ENCODE measurements at regions not wholly inside any gene's neighbourhood (a gene's known extent, or its start where the extent isn't known, plus 50 kb on each side); places are given as distances from the start of the nearest gene placed in this dataset.
"Not testable (repeated sequence)": the region's sequence is repeated elsewhere in the genome, so short reads cannot be mapped to it uniquely, and the experiment has no call there.

- no peak for DNase-seq (ENCODE audit: low spot score in 2 of 2)
- Histone ChIP-seq H3K36me3 (no peaks in the 10 kb centered on the region), H3K27me3 (no peaks in the 10 kb centered on the region), H3K4me1 (no peaks in the 10 kb centered on the region), H3K27ac (no peak overlapping the region), H3K9me3 (no peaks in the 10 kb centered on the region), H3K4me3 (no peak overlapping the region)
- intact Hi-C loops (cut with DNase I), result no loop called here
- TF ChIP-seq, protein P1, sequence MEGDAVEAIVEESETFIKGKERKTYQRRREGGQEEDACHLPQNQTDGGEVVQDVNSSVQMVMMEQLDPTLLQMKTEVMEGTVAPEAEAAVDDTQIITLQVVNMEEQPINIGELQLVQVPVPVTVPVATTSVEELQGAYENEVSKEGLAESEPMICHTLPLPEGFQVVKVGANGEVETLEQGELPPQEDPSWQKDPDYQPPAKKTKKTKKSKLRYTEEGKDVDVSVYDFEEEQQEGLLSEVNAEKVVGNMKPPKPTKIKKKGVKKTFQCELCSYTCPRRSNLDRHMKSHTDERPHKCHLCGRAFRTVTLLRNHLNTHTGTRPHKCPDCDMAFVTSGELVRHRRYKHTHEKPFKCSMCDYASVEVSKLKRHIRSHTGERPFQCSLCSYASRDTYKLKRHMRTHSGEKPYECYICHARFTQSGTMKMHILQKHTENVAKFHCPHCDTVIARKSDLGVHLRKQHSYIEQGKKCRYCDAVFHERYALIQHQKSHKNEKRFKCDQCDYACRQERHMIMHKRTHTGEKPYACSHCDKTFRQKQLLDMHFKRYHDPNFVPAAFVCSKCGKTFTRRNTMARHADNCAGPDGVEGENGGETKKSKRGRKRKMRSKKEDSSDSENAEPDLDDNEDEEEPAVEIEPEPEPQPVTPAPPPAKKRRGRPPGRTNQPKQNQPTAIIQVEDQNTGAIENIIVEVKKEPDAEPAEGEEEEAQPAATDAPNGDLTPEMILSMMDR (IDR thresholded peaks at IDR 0.05), result no peak
Measured at GRCh38 chr11:128151780-128152179, 435.6 kb downstream of the ETS1 start.

GRCh38 chr11:128151338-128151737 lies 436.0 kb downstream of the ETS1 start:
- Histone ChIP-seq H3K4me3 (no peak overlapping the region), H3K27me3 (no peaks in the 10 kb centered on the region), H3K4me1 (no peaks in the 10 kb centered on the region), H3K36me3 (no peaks in the 10 kb centered on the region), H3K9me3 (no peaks in the 10 kb centered on the region), H3K27ac (no peak overlapping the region)
- intact Hi-C loops (cut with DNase I), result no loop called here
- TF ChIP-seq, protein P1 (IDR thresholded peaks at IDR 0.05), result no peak
- no peak for DNase-seq (ENCODE audit: low spot score in 2 of 2)

DNA sequence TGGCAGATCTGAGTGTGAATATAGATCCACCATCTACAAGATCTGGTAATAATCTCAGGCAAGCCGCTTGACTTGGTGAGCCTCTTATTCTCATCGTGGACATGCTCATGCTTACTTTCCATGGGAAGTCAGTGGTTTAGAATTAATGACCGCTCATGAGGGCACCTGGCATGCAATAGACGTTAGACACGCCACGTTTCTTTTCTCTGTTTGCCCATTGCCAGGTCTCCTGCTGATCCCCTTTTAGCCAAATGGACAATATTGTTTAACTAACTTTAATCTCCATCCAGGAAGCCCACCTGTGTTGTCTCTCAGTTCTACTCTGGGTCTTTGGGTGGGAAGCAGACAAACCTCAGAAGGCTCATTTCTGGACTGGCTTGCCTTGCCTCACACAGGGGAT lies 439.1 kb downstream of the ETS1 start:
- TF ChIP-seq, protein P1 (IDR thresholded peaks at IDR 0.05), result no peak
- no peaks in the 10 kb centered on the region for H3K36me3 ChIP-seq

DNA sequence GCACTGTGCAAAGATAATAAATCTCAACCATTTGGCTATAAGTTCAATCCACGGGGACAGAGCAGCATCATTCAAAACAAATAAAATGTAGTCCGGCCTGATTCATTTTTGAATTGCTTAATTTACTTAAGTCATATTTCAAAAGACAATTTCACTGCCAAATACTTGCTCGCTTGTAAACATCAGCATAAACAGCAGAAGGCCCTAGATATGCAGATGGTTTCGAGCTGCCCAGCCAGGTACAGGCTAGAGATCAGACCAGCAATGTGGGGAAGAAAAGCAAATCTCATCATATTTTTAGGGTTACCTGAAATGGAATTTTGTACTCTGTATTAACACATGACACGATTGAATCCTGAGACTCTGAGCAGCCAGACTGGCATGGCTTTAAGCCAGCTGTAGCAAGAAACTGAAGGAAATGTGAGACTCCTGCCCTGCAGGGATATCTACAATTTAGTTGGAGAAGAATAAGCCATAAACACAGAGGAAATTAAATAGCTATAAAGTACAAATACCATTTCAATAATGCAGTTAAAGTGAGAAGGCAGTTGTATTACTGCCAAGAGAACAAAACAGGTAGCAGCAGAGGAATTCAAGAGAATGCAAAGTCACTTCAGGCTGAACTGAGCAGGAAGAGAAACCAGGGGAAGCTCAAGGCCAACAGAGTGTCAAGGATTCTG lies 440.3 kb downstream of the ETS1 start:
- no peak overlapping the region for H3K4me3 ChIP-seq
- TF ChIP-seq, protein P1 (IDR thresholded peaks at IDR 0.05), result no peak
- intact Hi-C loops (cut with DNase I), result no loop called here
- no peak overlapping the region for H3K27ac ChIP-seq
- no peaks in the 10 kb centered on the region for H3K27me3 ChIP-seq
- no peaks in the 10 kb centered on the region for H3K4me1 ChIP-seq
- H3K9me3 ChIP-seq, result no peaks in the 10 kb centered on the region
- DNase-seq (ENCODE audit: low spot score in 2 of 2), result no peak
- H3K36me3 ChIP-seq, result no peaks in the 10 kb centered on the region

More for the DNA sequence above, 439.1 kb downstream of the ETS1 start:
- no peaks in the 10 kb centered on the region for H3K27me3 ChIP-seq
- intact Hi-C loops (cut with DNase I), result no loop called here
- H3K4me3 ChIP-seq, result no peak overlapping the region
- H3K4me1 ChIP-seq, result no peaks in the 10 kb centered on the region
- no peak for DNase-seq (ENCODE audit: low spot score in 2 of 2)
- H3K27ac ChIP-seq, result no peak overlapping the region
- no peaks in the 10 kb centered on the region for H3K9me3 ChIP-seq

GRCh38 chr11:128140293-128140692 lies 447.1 kb downstream of the ETS1 start:
- intact Hi-C loops (cut with DNase I); H3K36me3 ChIP-seq; H3K4me1 ChIP-seq; H3K27me3 ChIP-seq; H3K9me3 ChIP-seq; DNase-seq (ENCODE audit: low spot score in 2 of 2); H3K4me3 ChIP-seq; H3K27ac ChIP-seq: not testable (repeated sequence)

DNA sequence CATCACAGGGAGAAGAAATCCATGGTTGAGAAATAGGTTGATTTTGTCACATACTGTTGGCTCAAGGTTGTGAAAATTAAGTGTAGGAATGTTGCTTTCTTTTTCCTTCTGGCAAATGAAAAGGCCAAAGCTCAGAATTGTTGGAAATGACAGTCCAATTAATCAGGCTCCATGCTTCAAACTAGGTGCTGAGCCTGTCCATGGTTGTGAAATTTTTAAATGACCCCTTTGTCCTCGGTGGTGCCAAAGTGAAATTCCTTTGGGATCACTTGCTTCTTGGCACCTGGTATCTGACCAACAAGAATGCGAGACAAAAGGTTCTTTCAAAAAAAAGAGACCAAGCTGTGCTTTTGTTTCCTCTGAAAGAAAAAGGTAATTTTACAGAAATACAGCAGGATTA lies 451.9 kb downstream of the ETS1 start:
- H3K27me3 ChIP-seq, result no peaks in the 10 kb centered on the region
- TF ChIP-seq, protein P1 (IDR thresholded peaks at IDR 0.05), result no peak
- H3K4me1 ChIP-seq, result peaks cover 0 to 7% of the 10 kb centered on the region in 2 donors
- H3K9me3 ChIP-seq, result no peaks in the 10 kb centered on the region
- no peak overlapping the region for H3K4me3 ChIP-seq
- no peaks in the 10 kb centered on the region for H3K36me3 ChIP-seq
- DNase-seq (ENCODE audit: low spot score in 2 of 2), result no peak
- intact Hi-C loops (cut with DNase I), result no loop called here
- H3K27ac ChIP-seq, result no peak overlapping the region
